ENCODE measurements at regions not wholly inside any gene's neighbourhood (a gene's known extent, or its start where the extent isn't known, plus 50 kb on each side); places are given as distances from the start of the nearest gene placed in this dataset.

DNA sequence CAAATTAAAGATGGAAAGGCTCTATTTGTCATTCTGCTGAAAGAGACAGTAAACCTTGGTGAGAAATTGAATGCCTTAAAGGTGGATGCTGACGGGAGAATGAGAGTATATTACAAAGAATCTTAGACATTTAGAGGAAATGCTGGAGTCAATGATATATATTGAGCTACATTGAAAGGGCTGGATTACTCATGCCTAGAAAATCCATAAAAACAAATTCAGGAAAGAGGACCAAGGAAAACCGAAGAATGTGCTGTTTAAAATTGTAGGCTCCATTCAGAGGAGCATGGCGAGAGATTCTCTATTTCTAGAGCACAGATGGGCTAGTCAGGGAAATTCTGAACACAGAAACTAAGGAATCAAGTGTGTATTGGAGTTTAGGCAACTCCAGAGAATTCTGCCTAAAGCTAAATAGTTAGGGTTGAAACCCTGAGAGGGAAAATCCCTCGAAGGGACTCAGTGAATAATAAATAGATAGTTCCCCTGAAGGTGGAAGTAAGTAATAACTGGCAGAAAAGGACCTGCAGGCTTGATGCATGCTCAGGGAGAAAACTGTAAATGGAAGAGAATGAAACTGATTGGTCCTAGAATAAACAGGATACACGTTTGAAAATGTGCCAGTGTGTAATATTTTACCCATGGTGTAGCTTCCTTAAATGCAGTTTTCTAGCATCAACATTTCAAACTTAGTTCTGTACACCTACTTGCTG, 1532.4 kb upstream of the TENM3 start:
- ChIA-PET POLR2A (no interaction called here), CTCF (no interaction called here)
- ATAC-seq (replicated peaks in 1 of 4) (no peak), DNase-seq (no peak)
- Mint-ChIP-seq H3K27me3 (no peaks in the 10 kb centered on the region), H3K27ac (no peak overlapping the region), H3K4me1 (no peaks in the 10 kb centered on the region), H3K9me3 (peaks cover 9 to 26% (median 9%) of the 10 kb centered on the region in 3 donors), H3K4me3 (no peak overlapping the region), H3K36me3 (no peaks in the 10 kb centered on the region)
- no peak overlapping the region for H3K27ac ChIP-seq (ENCODE audit: low read length)
- no peaks in the 10 kb centered on the region for H3K4me1 ChIP-seq (ENCODE audit: control insufficient read depth in 1 of 2, extremely low read depth in 1 of 2, insufficient read depth in 2 of 2, low read length in 2 of 2)
- 49% methylated on average over 3 of the region's 5 CpGs for WGBS (ENCODE audit: insufficient coverage)
- no peaks in the 10 kb centered on the region for H3K27me3 ChIP-seq (replicated peaks in 1 of 2; ENCODE audit: control insufficient read depth in 2 of 2, extremely low read depth in 1 of 2, insufficient read depth in 2 of 2, low read length in 1 of 2)
- no peaks in the 10 kb centered on the region for H3K9me3 ChIP-seq
- no peak overlapping the region for H3K4me3 ChIP-seq (ENCODE audit: control insufficient read depth in 1 of 2, extremely low read depth in 1 of 2, low read length in 1 of 2)
- H3K36me3 ChIP-seq (ENCODE audit: control insufficient read depth in 2 of 2, extremely low read depth in 1 of 2, insufficient read depth in 1 of 2, low read length in 1 of 2), result no peaks in the 10 kb centered on the region

DNA sequence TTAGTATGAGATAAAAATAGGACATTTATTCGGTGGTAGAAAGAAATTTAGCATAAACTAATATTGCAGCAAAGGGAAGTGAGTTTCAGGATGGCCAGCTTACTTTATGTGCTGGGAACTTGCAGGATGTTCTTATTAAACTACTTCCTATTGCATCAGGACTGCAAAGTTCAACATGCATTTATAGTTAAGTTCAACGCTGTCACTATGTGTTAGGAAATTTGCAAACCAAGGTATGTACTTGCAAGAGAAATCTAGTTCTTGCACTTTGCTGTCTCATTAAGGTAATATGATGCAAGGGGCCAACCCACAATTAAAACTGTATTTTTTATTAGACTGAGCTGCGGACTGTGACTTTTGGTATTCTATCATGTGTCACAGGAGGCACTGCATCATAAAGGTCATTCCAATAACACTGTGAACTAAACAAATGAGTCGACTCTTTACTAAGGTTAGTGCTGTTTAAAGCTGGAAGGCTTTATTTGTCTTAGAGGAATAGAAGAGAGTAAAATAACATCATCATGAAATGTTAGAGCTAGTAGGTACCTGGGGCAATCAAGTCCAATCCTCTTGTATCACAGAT, 1525.7 kb upstream of the TENM3 start:
- ATAC-seq (replicated peaks in 1 of 4), result no peak
- H3K27ac Mint-ChIP-seq, result no peak overlapping the region
- Histone ChIP-seq H3K9me3 (no peaks in the 10 kb centered on the region), H3K36me3 (ENCODE audit: control insufficient read depth in 2 of 2, extremely low read depth in 1 of 2, insufficient read depth in 1 of 2, low read length in 1 of 2) (no peaks in the 10 kb centered on the region), H3K4me1 (ENCODE audit: control insufficient read depth in 1 of 2, extremely low read depth in 1 of 2, insufficient read depth in 2 of 2, low read length in 2 of 2) (no peaks in the 10 kb centered on the region), H3K4me3 (ENCODE audit: control insufficient read depth in 1 of 2, extremely low read depth in 1 of 2, low read length in 1 of 2) (no peak overlapping the region), H3K27me3 (replicated peaks in 1 of 2; ENCODE audit: control insufficient read depth in 2 of 2, extremely low read depth in 1 of 2, insufficient read depth in 2 of 2, low read length in 1 of 2) (no peaks in the 10 kb centered on the region), H3K27ac (ENCODE audit: low read length) (no peak overlapping the region)
- WGBS (ENCODE audit: insufficient coverage), result no CpG with 5 or more reads among the region's 4 CpGs
- peaks cover 8 to 22% (median 9%) of the 10 kb centered on the region in 3 donors for H3K9me3 Mint-ChIP-seq
- H3K36me3 Mint-ChIP-seq, result no peaks in the 10 kb centered on the region
- no peaks in the 10 kb centered on the region for H3K4me1 Mint-ChIP-seq
- POLR2A ChIA-PET, result no interaction called here
- no peak overlapping the region for H3K4me3 Mint-ChIP-seq
- CTCF ChIA-PET, result no interaction called here
- no peak for DNase-seq
- H3K27me3 Mint-ChIP-seq, result peaks cover 0 to 1% of the 10 kb centered on the region in 2 donors

DNA sequence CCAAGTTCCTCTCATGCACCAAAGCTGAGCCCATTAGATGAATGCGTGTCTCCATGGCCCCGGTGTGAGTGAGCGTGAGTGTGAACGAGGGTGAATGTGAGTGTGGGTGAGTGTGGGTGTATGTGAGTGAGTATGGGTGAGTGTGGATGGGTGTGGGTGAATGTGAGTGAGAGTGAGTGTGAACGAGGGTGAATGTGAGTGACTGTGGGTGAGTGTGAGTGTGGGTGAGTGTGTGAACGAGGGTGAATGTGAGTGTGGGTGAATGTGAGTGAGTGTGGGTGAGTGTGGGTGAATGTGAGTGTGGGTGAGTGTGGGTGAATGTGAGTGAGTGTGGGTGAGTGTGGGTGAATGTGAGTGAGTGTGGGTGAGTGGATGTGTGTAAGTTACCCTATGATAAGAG, 1521.8 kb upstream of the TENM3 start:
- no peak overlapping the region for H3K27ac Mint-ChIP-seq
- Histone ChIP-seq H3K4me1 (ENCODE audit: control insufficient read depth in 1 of 2, extremely low read depth in 1 of 2, insufficient read depth in 2 of 2, low read length in 2 of 2) (no peaks in the 10 kb centered on the region), H3K9me3 (no peaks in the 10 kb centered on the region), H3K36me3 (ENCODE audit: control insufficient read depth in 2 of 2, extremely low read depth in 1 of 2, insufficient read depth in 1 of 2, low read length in 1 of 2) (no peaks in the 10 kb centered on the region), H3K27me3 (replicated peaks in 1 of 2; ENCODE audit: control insufficient read depth in 2 of 2, extremely low read depth in 1 of 2, insufficient read depth in 2 of 2, low read length in 1 of 2) (no peaks in the 10 kb centered on the region), H3K4me3 (ENCODE audit: control insufficient read depth in 1 of 2, extremely low read depth in 1 of 2, low read length in 1 of 2) (no peak overlapping the region), H3K27ac (ENCODE audit: low read length) (no peak overlapping the region)
- no peaks in the 10 kb centered on the region for H3K4me1 Mint-ChIP-seq
- no peak overlapping the region for H3K4me3 Mint-ChIP-seq
- peaks cover 2 to 17% (median 9%) of the 10 kb centered on the region in 3 donors for H3K9me3 Mint-ChIP-seq
- H3K36me3 Mint-ChIP-seq, result no peaks in the 10 kb centered on the region
- DNase-seq, result no peak
- ChIA-PET POLR2A (no interaction called here), CTCF (no interaction called here)
- WGBS (ENCODE audit: insufficient coverage), result 64% methylated on average over 6 of the region's 6 CpGs
- peaks cover 0 to 1% of the 10 kb centered on the region in 2 donors for H3K27me3 Mint-ChIP-seq
- ATAC-seq (replicated peaks in 1 of 4), result no peak

DNA sequence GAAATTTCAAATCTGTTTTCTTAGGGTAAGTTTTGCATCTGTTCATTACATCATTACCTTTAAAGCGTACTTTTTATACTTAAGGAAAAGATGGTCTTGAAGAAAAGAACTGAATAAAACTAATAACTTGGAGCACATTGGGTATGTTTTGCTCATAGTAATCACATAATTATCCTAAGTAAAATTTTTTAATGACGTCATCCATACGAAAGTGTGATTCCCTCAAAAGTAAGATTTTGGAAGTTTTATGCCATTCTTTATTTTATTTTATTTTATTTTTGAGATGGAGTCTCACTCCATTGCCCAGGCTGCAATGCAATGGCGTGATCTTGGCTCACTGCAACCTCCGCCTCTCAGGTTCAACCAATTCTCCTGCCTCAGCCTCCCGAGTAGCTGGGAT, 1516.6 kb upstream of the TENM3 start:
- Histone ChIP-seq H3K36me3 (ENCODE audit: control insufficient read depth in 2 of 2, extremely low read depth in 1 of 2, insufficient read depth in 1 of 2, low read length in 1 of 2) (no peaks in the 10 kb centered on the region), H3K4me3 (ENCODE audit: control insufficient read depth in 1 of 2, extremely low read depth in 1 of 2, low read length in 1 of 2) (no peak overlapping the region), H3K4me1 (ENCODE audit: control insufficient read depth in 1 of 2, extremely low read depth in 1 of 2, insufficient read depth in 2 of 2, low read length in 2 of 2) (no peaks in the 10 kb centered on the region), H3K27ac (ENCODE audit: low read length) (no peak overlapping the region), H3K27me3 (replicated peaks in 1 of 2; ENCODE audit: control insufficient read depth in 2 of 2, extremely low read depth in 1 of 2, insufficient read depth in 2 of 2, low read length in 1 of 2) (no peaks in the 10 kb centered on the region), H3K9me3 (no peaks in the 10 kb centered on the region)
- 70% methylated on average over 2 of the region's 6 CpGs for WGBS (ENCODE audit: insufficient coverage)
- H3K4me3 Mint-ChIP-seq, result no peak overlapping the region
- CTCF ChIA-PET, result no interaction called here
- POLR2A ChIA-PET, result no interaction called here
- DNase-seq (no peak), ATAC-seq (replicated peaks in 1 of 4) (no peak)
- H3K27ac Mint-ChIP-seq, result no peak overlapping the region
- H3K4me1 Mint-ChIP-seq, result no peaks in the 10 kb centered on the region
- no peaks in the 10 kb centered on the region for H3K27me3 Mint-ChIP-seq
- no peaks in the 10 kb centered on the region for H3K36me3 Mint-ChIP-seq
- H3K9me3 Mint-ChIP-seq, result peaks cover 0 to 9% (median 4%) of the 10 kb centered on the region in 3 donors

DNA sequence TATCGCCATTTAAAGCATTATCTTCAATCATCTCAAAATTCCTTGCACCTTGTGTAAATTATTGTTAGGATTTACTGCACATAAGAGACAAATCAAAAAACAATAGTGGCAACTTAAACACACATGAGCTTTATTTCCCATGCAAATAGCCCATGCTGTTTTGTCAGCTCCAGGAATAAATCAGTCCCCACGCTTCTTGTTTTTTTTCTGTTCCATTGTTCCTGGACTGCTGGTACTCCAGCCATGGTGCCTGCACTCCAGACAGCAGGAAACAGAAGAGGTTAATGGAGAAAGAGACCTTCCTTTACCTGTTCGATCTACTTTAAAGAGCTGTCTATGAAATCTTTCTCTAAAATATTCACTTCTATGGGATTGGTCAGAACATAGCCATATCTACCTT, 1515.7 kb upstream of the TENM3 start:
- Mint-ChIP-seq H3K9me3 (peaks cover 0 to 12% (median 4%) of the 10 kb centered on the region in 3 donors), H3K36me3 (no peaks in the 10 kb centered on the region), H3K4me1 (no peaks in the 10 kb centered on the region), H3K27ac (no peak overlapping the region), H3K4me3 (no peak overlapping the region), H3K27me3 (no peaks in the 10 kb centered on the region)
- POLR2A ChIA-PET, result no interaction called here
- no peaks in the 10 kb centered on the region for H3K36me3 ChIP-seq (ENCODE audit: control insufficient read depth in 2 of 2, extremely low read depth in 1 of 2, insufficient read depth in 1 of 2, low read length in 1 of 2)
- H3K4me1 ChIP-seq (ENCODE audit: control insufficient read depth in 1 of 2, extremely low read depth in 1 of 2, insufficient read depth in 2 of 2, low read length in 2 of 2), result no peaks in the 10 kb centered on the region
- CTCF ChIA-PET, result no interaction called here
- DNase-seq (no peak), ATAC-seq (replicated peaks in 1 of 4) (no peak)
- H3K4me3 ChIP-seq (ENCODE audit: control insufficient read depth in 1 of 2, extremely low read depth in 1 of 2, low read length in 1 of 2), result no peak overlapping the region
- H3K27me3 ChIP-seq (replicated peaks in 1 of 2; ENCODE audit: control insufficient read depth in 2 of 2, extremely low read depth in 1 of 2, insufficient read depth in 2 of 2, low read length in 1 of 2), result no peaks in the 10 kb centered on the region
- WGBS (ENCODE audit: insufficient coverage), result 20% methylated on average over 1 of the region's 3 CpGs
- no peak overlapping the region for H3K27ac ChIP-seq (ENCODE audit: low read length)
- no peaks in the 10 kb centered on the region for H3K9me3 ChIP-seq

DNA sequence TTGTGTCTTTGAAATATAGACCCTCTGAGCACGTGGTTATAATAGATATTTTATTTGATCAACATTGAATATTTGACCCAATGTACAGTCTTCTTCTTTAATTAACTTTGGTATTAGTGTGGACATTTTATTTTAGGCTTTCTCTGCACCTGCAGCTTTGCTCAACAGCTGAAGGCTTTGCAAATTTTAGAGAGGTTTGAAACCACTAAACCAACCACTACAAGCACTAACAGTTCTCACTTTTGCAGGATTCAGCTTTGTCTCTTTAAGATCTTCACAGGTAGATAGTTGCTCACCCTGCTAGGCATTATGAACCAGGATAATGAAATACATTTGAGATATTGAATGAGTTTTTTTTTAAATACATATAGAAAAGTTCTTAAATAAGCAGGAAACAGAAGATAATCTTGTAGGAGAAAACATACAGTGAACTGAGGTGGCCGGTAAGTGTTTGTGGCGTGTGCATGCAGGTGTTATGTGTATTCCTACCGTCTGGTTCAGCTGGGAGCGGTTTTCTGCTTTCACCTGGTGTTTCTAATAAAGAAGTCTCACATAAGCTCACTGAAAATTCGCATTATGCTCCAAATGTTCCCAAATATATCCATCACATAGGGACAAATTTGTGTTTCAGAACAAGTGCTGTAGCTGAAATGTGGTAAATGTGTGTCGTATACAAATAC, 1508.3 kb upstream of the TENM3 start:
- no peaks in the 10 kb centered on the region for H3K4me1 Mint-ChIP-seq
- Histone ChIP-seq H3K4me3 (ENCODE audit: control insufficient read depth in 1 of 2, extremely low read depth in 1 of 2, low read length in 1 of 2) (no peak overlapping the region), H3K27me3 (replicated peaks in 1 of 2; ENCODE audit: control insufficient read depth in 2 of 2, extremely low read depth in 1 of 2, insufficient read depth in 2 of 2, low read length in 1 of 2) (no peaks in the 10 kb centered on the region), H3K4me1 (ENCODE audit: control insufficient read depth in 1 of 2, extremely low read depth in 1 of 2, insufficient read depth in 2 of 2, low read length in 2 of 2) (no peaks in the 10 kb centered on the region), H3K36me3 (ENCODE audit: control insufficient read depth in 2 of 2, extremely low read depth in 1 of 2, insufficient read depth in 1 of 2, low read length in 1 of 2) (no peaks in the 10 kb centered on the region), H3K9me3 (no peaks in the 10 kb centered on the region), H3K27ac (ENCODE audit: low read length) (no peak overlapping the region)
- WGBS (ENCODE audit: insufficient coverage), result 89% methylated on average over 3 of the region's 7 CpGs
- CTCF ChIA-PET, result no interaction called here
- no peak overlapping the region for H3K27ac Mint-ChIP-seq
- no peak for ATAC-seq (replicated peaks in 1 of 4)
- POLR2A ChIA-PET, result no interaction called here
- no peak for DNase-seq
- no peaks in the 10 kb centered on the region for H3K36me3 Mint-ChIP-seq
- no peaks in the 10 kb centered on the region for H3K27me3 Mint-ChIP-seq
- H3K4me3 Mint-ChIP-seq, result no peak overlapping the region
- H3K9me3 Mint-ChIP-seq, result peaks cover 0 to 8% (median 4%) of the 10 kb centered on the region in 3 donors
